ENCODE measurements at regions not wholly inside any gene's neighbourhood (a gene's known extent, or its start where the extent isn't known, plus 50 kb on each side); places are given as distances from the start of the nearest gene placed in this dataset.

GRCh38 chr2:241935774-241936173 is 66.2 kb downstream of the RTP5 start:
- no peak overlapping the region for H3K27ac Mint-ChIP-seq
- no peak overlapping the region for H3K4me3 Mint-ChIP-seq

More at GRCh38 chr2:241935774-241936173, 66.2 kb downstream of the RTP5 start:
- 0 out of 4 replicates have a peak, but pooled peaks cover 0 to 2% of the 10 kb centered on the region in 2 experiments for H3K4me1 Mint-ChIP-seq
- no peak overlapping the region for H2BK20ac ChIP-seq (ENCODE audit: low read depth, low read length, poor library complexity, severe bottlenecking)
- H3K27ac ChIP-seq (ENCODE audit: insufficient read length, low read depth, low read length): no peak overlapping the region
- H3K9me3 ChIP-seq (ENCODE audit: control insufficient read depth, low read depth, low read length): peaks cover 3% of the 10 kb centered on the region
- no peak overlapping the region for H2BK15ac ChIP-seq (ENCODE audit: low read depth, low read length)
- no peaks in the 10 kb centered on the region for H3K79me1 ChIP-seq (ENCODE audit: insufficient read depth, low read depth, low read length, poor library complexity, severe bottlenecking)
- H4K20me1 ChIP-seq (ENCODE audit: control insufficient read depth, insufficient read depth, insufficient read length): no peaks in the 10 kb centered on the region
- no CpG with 5 or more reads among the region's 6 CpGs for WGBS (ENCODE audit: extremely low coverage, insufficient read length, low lambda C conversion rate)
- no peak overlapping the region for H3K9ac ChIP-seq (ENCODE audit: extremely low read depth, insufficient read length, low read length)
- no peak for DNase-seq
- no peak overlapping the region for H2AFZ ChIP-seq (ENCODE audit: low read length)
- H2AK5ac ChIP-seq (ENCODE audit: insufficient read length, low read length): no peak overlapping the region
- H2BK5ac ChIP-seq (ENCODE audit: insufficient read length, low read length): no peak overlapping the region
- H3K56ac ChIP-seq (ENCODE audit: insufficient read length, low read depth, low read length): no peak overlapping the region
- H2BK12ac ChIP-seq (ENCODE audit: insufficient read length, low read depth, low read length): no peak overlapping the region
- peaks cover 9 to 16% (median 12%) of the 10 kb centered on the region in 3 experiments for H3K36me3 Mint-ChIP-seq (ENCODE audit: insufficient read depth in 1 of 3, low read depth in 3 of 3)
- H3K4me2 ChIP-seq (ENCODE audit: insufficient read depth, insufficient read length, low read length): no peak overlapping the region
- no peak for TF ChIP-seq CTCF (conservative IDR thresholded peaks at IDR 0.05)
- H3K23ac ChIP-seq (ENCODE audit: insufficient read length, low read depth, low read length): no peak overlapping the region
- no peak overlapping the region for H3K18ac ChIP-seq (ENCODE audit: insufficient read length, low read depth, low read length)
- H3K4ac ChIP-seq (ENCODE audit: low read depth, low read length): no peak overlapping the region
- no peak overlapping the region for H4K5ac ChIP-seq (ENCODE audit: insufficient read length, low read depth, low read length)
- no peaks in the 10 kb centered on the region for H3K4me1 ChIP-seq (ENCODE audit: insufficient read depth, low read length)
- no peak overlapping the region for H4K91ac ChIP-seq (ENCODE audit: insufficient read length, low read depth, low read length)
- H3K23me2 ChIP-seq (ENCODE audit: insufficient read length, low read depth, low read length, poor library complexity, severe bottlenecking): no peaks in the 10 kb centered on the region
- no peak overlapping the region for H4K8ac ChIP-seq (replicated peaks; ENCODE audit: insufficient read length, low read depth, low read length)
- H2BK120ac ChIP-seq (ENCODE audit: low read depth, low read length, poor library complexity, severe bottlenecking): no peak overlapping the region
- no peak overlapping the region for H3T11ph ChIP-seq (ENCODE audit: low read length)
- H3K27me3 Mint-ChIP-seq (ENCODE audit: low read depth): peaks cover 2% of the 10 kb centered on the region
- H3K79me2 ChIP-seq (ENCODE audit: insufficient read depth, low read length): no peaks in the 10 kb centered on the region
- peaks cover 19 to 26% of the 10 kb centered on the region in 2 experiments for H3K9me3 Mint-ChIP-seq
- no peaks in the 10 kb centered on the region for H3K27me3 ChIP-seq (ENCODE audit: insufficient read depth, low read length)
- H3K14ac ChIP-seq (ENCODE audit: insufficient read depth, low read length): no peak overlapping the region
